ENCODE measurements at regions not wholly inside any gene's neighbourhood (a gene's known extent, or its start where the extent isn't known, plus 50 kb on each side); places are given as distances from the start of the nearest gene placed in this dataset.

GRCh38 chr2:145835665-145836064 is 1315.7 kb upstream of the ZEB2 start:
- TF ChIP-seq POLR2AphosphoS5 (IDR thresholded peaks at IDR 0.05; ENCODE audit: low read depth, low read length) (no peak), CTCF (IDR thresholded peaks at IDR 0.05 in 2 of 3, conservative IDR thresholded peaks at IDR 0.05 in 1 of 3; ENCODE audit: borderline replicate concordance in 1 of 3, insufficient read depth in 1 of 3, low read depth in 2 of 3, low read length in 2 of 3) (no peak), POLR2A (IDR thresholded peaks at IDR 0.05; ENCODE audit: borderline replicate concordance, extremely low read depth, insufficient read depth, insufficient read length) (no peak), EZH2phosphoT487 (IDR thresholded peaks at IDR 0.05; ENCODE audit: borderline replicate concordance) (no peak), CEBPB (IDR thresholded peaks at IDR 0.05; ENCODE audit: low read depth) (no peak), ZBTB33 (IDR thresholded peaks at IDR 0.05; ENCODE audit: extremely low read depth, insufficient replicate concordance, low read length) (no peak)
